Prostate gland (tissue), 2 donors: ENCODE measurements at regions not wholly inside any gene's neighbourhood (a gene's known extent, or its start where the extent isn't known, plus 50 kb on each side); places are given as distances from the start of the nearest gene placed in this dataset.

ENCODE experiments used
- DNase-seq: peaks from one replicate; pipeline ENCODE4 v3.0.0-alpha.2; 2019; ENCODE audit warnings: low spot score
- H3K27ac ChIP-seq, 2 donors: fragments of 200-600 bp; sonication (generic); 2 replicates each; pipeline ENCODE4 v1.5.1; 2017 to 2019
- H3K27me3 ChIP-seq: fragments of 200-600 bp; sonication (generic); replicated peaks from 2 replicates; pipeline ENCODE4 v1.5.1; 2019; ENCODE audit not compliant: insufficient read depth
- H3K36me3 ChIP-seq, 2 donors: fragments of 200-600 bp; sonication (generic); 1 replicate in 1 of 2; 2 replicates in 1 of 2; pipeline versions ENCODE4 v1.5.1 to v1.8.1; 2017 to 2019
- H3K4me1 ChIP-seq: fragments of 200-600 bp; sonication (generic); replicated peaks from 2 replicates; pipeline ENCODE4 v1.5.1; 2019
- H3K4me3 ChIP-seq, 2 donors: fragments of 200-600 bp; sonication (generic); 2 replicates each; pipeline ENCODE4 v1.5.1; 2017 to 2019
- H3K9me3 ChIP-seq: fragments of 200-600 bp; sonication (generic); 2 replicates; pipeline ENCODE4 v1.5.1; 2017
- CTCF ChIP-seq, 4 experiments: fragments of 200-600 bp in 2 of 4; fragments of 450-650 bp in 2 of 4; sonication (generic) in 2 of 4; IDR thresholded peaks; 1 replicate in 3 of 4; 2 replicates in 1 of 4; pipeline ENCODE4 v1.5.1; 2016 to 2019; ENCODE audit warnings: antibody characterized with exemption in 4 of 4, mild to moderate bottlenecking in 2 of 4, moderate library complexity in 2 of 4
- POLR2A ChIP-seq: fragments of 450-650 bp; IDR thresholded peaks from one replicate; pipeline ENCODE4 v1.6.1; 2016; ENCODE audit warnings: antibody characterized with exemption, mild to moderate bottlenecking
- POLR2AphosphoS5 ChIP-seq: sonication (generic); formaldehyde crosslinking; IDR thresholded peaks from one replicate; pipeline ENCODE4 v1.6.1; 2017; ENCODE audit warnings: antibody characterized with exemption
- WGBS: methylation state at CpG from one replicate; pipeline ENCODE4 v1.1.5; 2018; 5-methylcytosine and 5-hydroxymethylcytosine counted together
- intact Hi-C: fragments of 100-400 bp; cut with DNase I; formaldehyde crosslinking; loops from one replicate; pipeline ENCODE4 v1.14.2; 2022

- no peak overlapping the region for H3K4me3 ChIP-seq
- TF ChIP-seq CTCF (IDR thresholded peaks at IDR 0.05), result no peak
- TF ChIP-seq POLR2AphosphoS5, result no peak
- TF ChIP-seq POLR2A, result no peak
- no peaks in the 10 kb centered on the region for H3K36me3 ChIP-seq
- WGBS, result 92% methylated on average over 3 of the region's 3 CpGs
- intact Hi-C loops, result no loop called here
- DNase-seq, result no peak
- H3K27ac ChIP-seq, result no peak overlapping the region
- H3K9me3 ChIP-seq, result no peaks in the 10 kb centered on the region
- H3K4me1 ChIP-seq, result no peaks in the 10 kb centered on the region
- H3K27me3 ChIP-seq, result no peaks in the 10 kb centered on the region
These were observed 624.3 kb upstream of the ZEB2 start for GRCh38 chr2:145144131-145144728.

GRCh38 chr2:145141981-145142380 is 622.1 kb upstream of the ZEB2 start:
- intact Hi-C loops, result no loop called here
- no peak overlapping the region for H3K27ac ChIP-seq
- DNase-seq, result no peak
- TF ChIP-seq CTCF (IDR thresholded peaks at IDR 0.05), result no peak
- TF ChIP-seq POLR2A, result no peak
- TF ChIP-seq POLR2AphosphoS5, result no peak
- H3K36me3 ChIP-seq, result no peaks in the 10 kb centered on the region
- H3K27me3 ChIP-seq, result no peaks in the 10 kb centered on the region
- no peaks in the 10 kb centered on the region for H3K9me3 ChIP-seq
- H3K4me1 ChIP-seq, result no peaks in the 10 kb centered on the region
- 32% methylated on average over 2 of the region's 2 CpGs for WGBS
- no peak overlapping the region for H3K4me3 ChIP-seq

GRCh38 chr2:145140658-145141057 is 620.7 kb upstream of the ZEB2 start:
- intact Hi-C loops, result no loop called here
- Histone ChIP-seq H3K27me3 (no peaks in the 10 kb centered on the region), H3K9me3 (no peaks in the 10 kb centered on the region), H3K4me3 (no peak overlapping the region), H3K4me1 (no peaks in the 10 kb centered on the region), H3K27ac (no peak overlapping the region), H3K36me3 (no peaks in the 10 kb centered on the region)
- DNase-seq, result no peak
- TF ChIP-seq POLR2AphosphoS5 (no peak), POLR2A (no peak), CTCF (IDR thresholded peaks at IDR 0.05) (no peak)
- WGBS, result 94% methylated on average over 4 of the region's 4 CpGs

GRCh38 chr2:145138626-145139025 is 618.7 kb upstream of the ZEB2 start:
- Histone ChIP-seq H3K9me3 (no peaks in the 10 kb centered on the region), H3K4me3 (no peak overlapping the region), H3K27me3 (no peaks in the 10 kb centered on the region), H3K4me1 (no peaks in the 10 kb centered on the region), H3K36me3 (no peaks in the 10 kb centered on the region), H3K27ac (no peak overlapping the region)
- WGBS, result 74% methylated on average over 2 of the region's 2 CpGs
- TF ChIP-seq POLR2AphosphoS5 (no peak), POLR2A (no peak), CTCF (IDR thresholded peaks at IDR 0.05) (no peak)
- no peak for DNase-seq
- intact Hi-C loops, result no loop called here

GRCh38 chr2:145137901-145138300 is 618.0 kb upstream of the ZEB2 start:
- no peak for DNase-seq
- 87% methylated on average over 1 of the region's 1 CpG for WGBS
- no peak overlapping the region for H3K4me3 ChIP-seq
- H3K9me3 ChIP-seq, result no peaks in the 10 kb centered on the region
- TF ChIP-seq POLR2AphosphoS5, result no peak
- no peak for TF ChIP-seq POLR2A
- TF ChIP-seq CTCF (IDR thresholded peaks at IDR 0.05), result no peak
- H3K27ac ChIP-seq, result no peak overlapping the region
- intact Hi-C loops, result no loop called here
- H3K27me3 ChIP-seq, result no peaks in the 10 kb centered on the region
- no peaks in the 10 kb centered on the region for H3K36me3 ChIP-seq
- H3K4me1 ChIP-seq, result no peaks in the 10 kb centered on the region
